ENCODE measurements at regions not wholly inside any gene's neighbourhood (a gene's known extent, or its start where the extent isn't known, plus 50 kb on each side); places are given as distances from the start of the nearest gene placed in this dataset.

GRCh38 chr12:62986844-62987243 is 51.9 kb upstream of the PPM1H start:
- no peaks in the 10 kb centered on the region for H3K27me3 ChIP-seq
- H3K9me3 ChIP-seq = no peaks in the 10 kb centered on the region
- in situ Hi-C loops (cut with MboI; ENCODE audit: low pct_ligation_motif_present in 1 of 4, low pct_unique_long_range_greater_than_20kb in 1 of 4, low sequenced_read_pairs in 3 of 4) = no loop called here
- H3K4me1 ChIP-seq = no peaks in the 10 kb centered on the region
- TF ChIP-seq POLR2A (IDR thresholded peaks at IDR 0.05) = no peak
- no peak for TF ChIP-seq EP300 (IDR thresholded peaks at IDR 0.05; ENCODE audit: low read depth)
- no peak for TF ChIP-seq CTCF (IDR thresholded peaks at IDR 0.05)
- TF ChIP-seq POLR2AphosphoS5 (IDR thresholded peaks at IDR 0.05) = no peak
- no peak overlapping the region for H3K27ac ChIP-seq
- 13 to 41% methylated on average over 2 of the region's 2 CpGs for WGBS, 2 donors (ENCODE audit: low coverage in 1 of 2)
- no peak for DNase-seq
- H3K36me3 ChIP-seq = no peaks in the 10 kb centered on the region
- intact Hi-C loops (cut with DNase I; ENCODE audit: low total_unique reads) = no loop called here
- H3K4me3 ChIP-seq = no peak overlapping the region
